GM10248 (cell line): ENCODE measurements at regions not wholly inside any gene's neighbourhood (a gene's known extent, or its start where the extent isn't known, plus 50 kb on each side); places are given as distances from the start of the nearest gene placed in this dataset.

Source experiments
- CTCF ChIA-PET: fragments of 300-600 bp; sonication (Branson Sonifier 250); formaldehyde crosslinking; extraction: SDS; loops from one replicate; lab custom pipeline; 2021; ENCODE audit warnings: antibody characterized with exemption; lab: Yijun Ruan, JAX
- POLR2A ChIA-PET: fragments of 350-650 bp; sonication (Branson Sonifier 250); formaldehyde crosslinking; extraction: SDS; loops from one replicate; lab custom pipeline; 2020; ENCODE audit warnings: antibody characterized with exemption; lab: Yijun Ruan, JAX
- DNase-seq: peaks from one replicate; pipeline ENCODE4 v3.0.0; 2012; ENCODE audit errors: extremely low spot score
- CTCF ChIP-seq: IDR thresholded peaks from 2 replicates; pipeline ENCODE4 v1.5.1; 2012; ENCODE audit warnings: mild to moderate bottlenecking, low read depth; ENCODE audit errors: extremely low read depth, missing control alignments, control extremely low read depth

GRCh38 chr14:30225176-30225575 is 297.5 kb upstream of the PRKD1 start:
- DNase-seq, result no peak
- ChIA-PET CTCF (interaction anchor here (1.2 kb wide), 2 partner anchors 10 to 20 kb away, joined by 3 to 4 read pairs; no protein-coding TSS in a partner anchor), POLR2A (no interaction called here)
- TF ChIP-seq CTCF, result no peak

- CTCF ChIA-PET, result interaction anchor here (1.5 kb wide), 1 partner anchor 13 kb away, joined by 5 read pairs; no protein-coding TSS in a partner anchor
- no peak for DNase-seq
- POLR2A ChIA-PET, result no interaction called here
- TF ChIP-seq CTCF, result no peak
Observed at GRCh38 chr14:30227436-30227835, 299.8 kb upstream of the PRKD1 start.

GRCh38 chr14:30227876-30228275 is 300.2 kb upstream of the PRKD1 start:
- no peak for TF ChIP-seq CTCF
- DNase-seq, result no peak
- ChIA-PET CTCF (interaction anchor here (1.5 kb wide), 1 partner anchor 13 kb away, joined by 5 read pairs; no protein-coding TSS in a partner anchor), POLR2A (no interaction called here)

GRCh38 chr14:30230719-30231118 is 303.1 kb upstream of the PRKD1 start:
- TF ChIP-seq CTCF, result no peak
- ChIA-PET POLR2A (no interaction called here), CTCF (no interaction called here)
- no peak for DNase-seq

GRCh38 chr14:30234966-30235365 is 307.3 kb upstream of the PRKD1 start:
- no peak for TF ChIP-seq CTCF
- ChIA-PET CTCF (interaction anchor here (1.1 to 1.5 kb wide), 2 partner anchors 28 to 36 kb away, joined by 3 to 6 read pairs; no protein-coding TSS in a partner anchor), POLR2A (no interaction called here)
- no peak for DNase-seq

- no peak for DNase-seq
- ChIA-PET POLR2A (no interaction called here), CTCF (interaction anchor here (1.1 kb wide), 1 partner anchor 35 kb away, joined by 3 read pairs; no protein-coding TSS in a partner anchor)
- TF ChIP-seq CTCF, result no peak
Observed at GRCh38 chr14:30235485-30235884, 307.8 kb upstream of the PRKD1 start.

GRCh38 chr14:30238936-30239335 is 311.3 kb upstream of the PRKD1 start:
- CTCF ChIA-PET, result interaction anchor here (1.7 kb wide), 1 partner anchor 30 kb away, joined by 4 read pairs; no protein-coding TSS in a partner anchor
- POLR2A ChIA-PET, result no interaction called here

More at GRCh38 chr14:30238936-30239335, 311.3 kb upstream of the PRKD1 start:
- no peak for TF ChIP-seq CTCF
- no peak for DNase-seq
